Thyroid gland (tissue), 4 donors: ENCODE measurements at regions not wholly inside any gene's neighbourhood (a gene's known extent, or its start where the extent isn't known, plus 50 kb on each side); places are given as distances from the start of the nearest gene placed in this dataset.

Experiments used
- CTCF ChIP-seq, 6 experiments: fragments of 200-600 bp in 3 of 6; fragments of 450-650 bp in 3 of 6; sonication (generic) in 3 of 6; IDR thresholded peaks; one replicate each; pipeline ENCODE4 v1.5.1; 2016 to 2019; ENCODE audit warnings: antibody characterized with exemption in 6 of 6, mild to moderate bottlenecking in 2 of 6, inconsistent platforms in 1 of 6, moderate library complexity in 1 of 6
- POLR2A ChIP-seq, 2 donors: fragments of 450-650 bp; IDR thresholded peaks; one replicate each; pipeline ENCODE4 v1.6.1; 2017; ENCODE audit warnings: antibody characterized with exemption in 2 of 2, mild to moderate bottlenecking in 2 of 2, moderate library complexity in 1 of 2

DNA sequence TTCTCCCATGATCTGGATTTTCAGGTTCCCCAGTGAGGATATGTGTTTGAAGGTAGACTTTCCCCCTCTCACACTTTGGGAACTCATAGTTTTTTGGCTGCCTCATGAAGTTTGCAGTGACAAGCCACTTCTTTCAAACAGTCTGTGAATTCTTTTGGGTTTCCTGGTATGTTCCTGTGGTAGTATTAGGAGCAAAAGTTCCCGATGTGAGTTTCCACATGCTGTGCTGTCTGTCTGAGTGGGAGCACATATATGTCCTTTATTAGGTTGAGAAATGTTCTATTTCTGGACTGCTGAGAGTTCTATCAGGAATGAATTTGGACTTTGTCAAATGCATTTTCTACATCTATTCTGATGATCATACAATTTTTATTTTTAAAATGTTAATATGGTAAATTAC lies 273.2 kb upstream of the TARS1 start:
- TF ChIP-seq CTCF (IDR thresholded peaks at IDR 0.05) (no peak), POLR2A (IDR thresholded peaks at IDR 0.05) (no peak)
